Skin epidermis (tissue), 12 donors: ENCODE measurements at regions not wholly inside any gene's neighbourhood (a gene's known extent, or its start where the extent isn't known, plus 50 kb on each side); places are given as distances from the start of the nearest gene placed in this dataset.

Experiments
- H3K27ac ChIP-seq, 21 experiments: fragments of 200-600 bp; sonication (generic) in 11 of 21; one replicate each; pipeline ENCODE4 v1.5.0; 2020; ENCODE audit warnings: mild to moderate bottlenecking in 3 of 21, inconsistent platforms in 2 of 21, moderate library complexity in 2 of 21
- H3K4me3 ChIP-seq, 7 experiments: fragments of 200-600 bp; sonication (generic) in 2 of 7; one replicate each; pipeline ENCODE4 v1.5.0; 2020; ENCODE audit warnings: inconsistent platforms in 2 of 7, mild to moderate bottlenecking in 2 of 7, moderate library complexity in 1 of 7

GRCh38 chr20:24048024-24048611 lies 59.5 kb upstream of the GGTLC1 start:
- Histone ChIP-seq H3K4me3 (no peak overlapping the region), H3K27ac (no peak overlapping the region)

- no peak overlapping the region for H3K27ac ChIP-seq
- no peak overlapping the region for H3K4me3 ChIP-seq
Observed at GRCh38 chr20:24046888-24047287, 58.3 kb upstream of the GGTLC1 start.

DNA sequence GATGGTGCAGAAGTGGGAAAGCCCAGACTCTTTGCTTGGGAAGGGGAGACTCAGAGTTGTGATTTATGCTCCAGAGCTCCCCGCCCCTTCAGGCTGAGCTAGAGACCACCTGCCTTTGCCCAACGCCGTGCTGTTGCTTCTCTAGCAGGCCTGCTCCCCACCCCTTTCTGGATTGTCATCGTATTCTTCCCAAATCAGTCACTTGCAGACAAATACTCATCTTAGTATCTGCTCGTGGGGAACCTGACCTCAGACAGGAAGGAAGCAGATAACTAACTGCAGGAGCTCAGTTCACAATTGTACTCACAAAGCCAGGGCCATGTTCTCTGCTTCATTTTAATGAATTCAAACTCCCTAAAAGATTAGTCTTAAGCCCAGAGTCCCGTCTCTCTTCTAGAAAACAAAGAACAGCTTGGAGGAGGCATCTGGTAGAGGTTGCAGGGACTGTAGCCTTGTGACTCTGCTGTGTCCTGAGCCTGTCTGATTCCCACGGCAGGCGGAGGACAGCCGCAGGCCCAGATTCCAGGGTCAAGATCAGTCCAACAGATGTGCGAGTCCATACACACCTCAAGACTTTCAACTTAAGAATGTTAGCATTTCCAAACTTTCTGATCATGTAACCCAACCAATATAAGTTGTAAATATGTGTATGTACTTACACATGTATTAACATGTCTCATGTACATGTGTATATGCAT lies 57.2 kb upstream of the GGTLC1 start:
- Histone ChIP-seq H3K27ac (no peak overlapping the region), H3K4me3 (no peak overlapping the region)

GRCh38 chr20:24043294-24043693 lies 54.7 kb upstream of the GGTLC1 start:
- Histone ChIP-seq H3K27ac (no peak overlapping the region), H3K4me3 (no peak overlapping the region)

DNA sequence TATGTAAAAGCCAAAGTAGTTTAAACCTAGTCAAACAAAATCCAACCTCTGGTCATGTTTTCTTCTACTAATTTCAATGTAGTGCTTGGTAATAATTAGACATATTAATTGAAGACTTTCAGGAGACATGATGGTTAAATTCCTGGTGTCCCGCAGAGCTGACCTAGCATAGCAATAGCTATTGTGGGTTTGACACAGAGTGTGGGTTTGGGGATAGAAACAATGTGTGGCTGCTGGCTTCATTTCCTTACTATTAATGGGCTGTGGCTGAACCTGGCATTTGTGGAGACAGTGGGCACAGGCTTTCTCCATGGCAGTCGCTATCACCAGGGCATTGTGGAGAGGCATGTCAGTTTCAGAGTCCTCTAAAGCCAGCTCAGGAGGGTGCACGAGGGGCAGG lies 54.1 kb upstream of the GGTLC1 start:
- H3K27ac ChIP-seq = no peak overlapping the region

GRCh38 chr20:24040896-24041459 lies 52.4 kb upstream of the GGTLC1 start:
- Histone ChIP-seq H3K27ac (no peak overlapping the region), H3K4me3 (no peak overlapping the region)

More for the DNA sequence above, 54.1 kb upstream of the GGTLC1 start:
- no peak overlapping the region for H3K4me3 ChIP-seq

DNA sequence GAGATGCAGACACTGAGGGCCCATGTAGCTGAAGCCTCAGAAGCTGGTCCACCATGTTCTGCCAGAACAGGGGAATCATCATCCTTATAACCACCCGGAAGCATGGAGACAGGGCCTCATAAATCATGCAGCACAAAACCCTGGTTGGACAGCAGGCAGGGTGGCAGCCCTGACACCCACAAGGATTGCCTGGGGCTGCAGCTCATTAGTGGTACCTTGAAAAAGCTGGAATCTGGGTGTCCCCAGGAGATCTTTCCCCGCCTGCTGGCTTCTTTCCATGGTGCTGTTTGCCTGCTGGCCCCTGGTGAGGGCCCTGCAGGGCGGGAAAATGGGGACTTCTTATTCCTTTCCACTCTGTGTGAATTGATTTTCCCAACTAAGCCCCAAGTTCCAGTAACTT lies 50.6 kb upstream of the GGTLC1 start:
- Histone ChIP-seq H3K27ac (no peak overlapping the region), H3K4me3 (no peak overlapping the region)
